ENCODE measurements at regions not wholly inside any gene's neighbourhood (a gene's known extent, or its start where the extent isn't known, plus 50 kb on each side); places are given as distances from the start of the nearest gene placed in this dataset.

DNA sequence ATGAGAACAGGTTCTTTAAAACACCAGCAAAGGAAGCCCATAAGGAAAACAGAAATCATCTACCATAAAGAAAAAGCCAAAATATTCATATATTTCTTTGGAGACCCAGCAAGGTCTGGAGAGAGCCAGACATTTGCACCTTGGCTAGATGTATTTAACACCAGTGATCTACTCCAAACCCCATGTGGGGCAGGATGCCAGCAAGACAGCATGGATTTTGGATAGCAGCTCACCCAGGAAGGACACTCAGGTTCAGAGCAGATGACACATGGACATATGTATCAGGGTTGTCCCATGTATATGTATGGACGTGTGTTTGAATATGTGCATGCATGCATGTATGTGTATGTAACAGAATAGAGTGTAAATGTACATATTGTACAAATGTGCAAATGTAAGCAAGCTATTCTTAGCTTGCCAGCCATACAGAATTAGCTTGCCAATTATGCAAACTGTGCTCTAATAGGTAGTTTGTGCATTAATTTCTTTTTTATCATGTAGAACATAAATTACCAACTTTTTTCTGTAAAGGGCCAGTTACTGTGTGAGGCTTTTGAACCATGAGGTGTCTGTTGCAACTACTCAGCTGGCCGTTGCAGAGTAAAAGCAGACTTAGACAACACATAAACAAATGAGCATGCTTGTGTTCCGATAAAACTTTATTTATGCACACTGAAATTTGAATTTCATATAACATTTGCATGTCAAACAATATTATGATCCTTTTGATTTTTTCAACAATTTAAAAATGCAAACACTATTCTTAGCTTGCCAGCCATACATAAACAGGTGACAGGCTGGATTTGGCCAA lies 73.5 kb upstream of the KAZN start:
- no peak for DNase-seq (ENCODE audit: low read depth)

DNA sequence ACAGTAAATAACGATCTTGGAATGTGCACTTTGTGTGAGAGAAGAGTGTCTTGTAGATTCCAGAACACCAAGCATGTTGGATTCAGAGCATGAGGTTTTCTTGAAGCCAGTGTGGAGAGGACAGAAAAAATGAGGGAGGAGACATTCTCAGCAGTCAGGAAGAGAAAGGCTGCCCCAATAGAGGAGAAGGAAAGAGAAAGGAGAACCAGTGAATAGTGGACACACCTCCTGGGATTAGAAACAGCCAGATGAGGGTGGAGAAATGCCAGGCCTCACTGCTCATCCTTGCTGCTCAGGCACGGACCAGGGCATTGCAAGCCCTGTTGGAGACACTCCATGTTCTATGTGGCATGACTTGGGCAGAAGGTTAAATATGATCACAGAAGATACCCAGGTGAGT lies 69.0 kb upstream of the KAZN start:
- no peak for DNase-seq (ENCODE audit: low read depth)

- no peak for DNase-seq (ENCODE audit: low read depth)
Observed at GRCh38 chr1:14531519-14531918, 67.0 kb upstream of the KAZN start.

DNA sequence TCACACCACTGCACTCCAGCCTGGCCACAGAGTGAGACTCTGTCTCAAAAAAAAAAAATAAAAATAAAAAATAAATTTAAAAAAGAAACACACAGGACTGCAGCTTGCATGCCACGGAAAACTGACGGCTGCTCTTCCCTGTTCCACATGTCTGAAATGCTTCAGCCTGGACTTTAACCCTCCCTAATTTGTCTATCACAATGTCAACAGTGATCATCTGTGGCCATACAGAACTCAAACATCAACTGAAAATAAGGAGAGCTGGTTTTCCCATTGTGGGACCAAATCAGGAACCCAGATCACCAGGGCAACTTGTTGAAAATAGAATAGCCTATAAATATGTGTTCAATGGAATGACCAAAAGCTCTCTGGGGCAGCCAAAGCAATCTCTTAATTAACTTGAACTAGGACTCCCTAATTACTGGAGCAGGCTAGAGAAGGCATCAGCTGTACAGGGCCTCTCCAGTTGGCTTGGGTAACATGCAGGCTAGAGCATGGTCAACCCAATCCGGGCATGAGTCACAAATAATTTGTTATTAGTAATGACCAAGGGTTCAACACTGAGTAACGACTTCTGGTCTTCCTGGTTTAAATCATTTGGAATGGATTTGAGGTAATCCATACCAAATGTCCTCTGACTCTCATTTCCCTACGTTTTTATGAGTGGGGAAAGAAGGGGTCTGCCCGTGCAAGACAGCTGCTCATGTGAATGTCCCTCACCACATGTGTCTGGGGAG lies 62.7 kb upstream of the KAZN start:
- no peak for DNase-seq (ENCODE audit: low read depth)

GRCh38 chr1:14538335-14538734 lies 60.1 kb upstream of the KAZN start:
- no peak for DNase-seq (ENCODE audit: low read depth)

GRCh38 chr1:14539309-14539708 lies 59.2 kb upstream of the KAZN start:
- no peak for DNase-seq (ENCODE audit: low read depth)

DNA sequence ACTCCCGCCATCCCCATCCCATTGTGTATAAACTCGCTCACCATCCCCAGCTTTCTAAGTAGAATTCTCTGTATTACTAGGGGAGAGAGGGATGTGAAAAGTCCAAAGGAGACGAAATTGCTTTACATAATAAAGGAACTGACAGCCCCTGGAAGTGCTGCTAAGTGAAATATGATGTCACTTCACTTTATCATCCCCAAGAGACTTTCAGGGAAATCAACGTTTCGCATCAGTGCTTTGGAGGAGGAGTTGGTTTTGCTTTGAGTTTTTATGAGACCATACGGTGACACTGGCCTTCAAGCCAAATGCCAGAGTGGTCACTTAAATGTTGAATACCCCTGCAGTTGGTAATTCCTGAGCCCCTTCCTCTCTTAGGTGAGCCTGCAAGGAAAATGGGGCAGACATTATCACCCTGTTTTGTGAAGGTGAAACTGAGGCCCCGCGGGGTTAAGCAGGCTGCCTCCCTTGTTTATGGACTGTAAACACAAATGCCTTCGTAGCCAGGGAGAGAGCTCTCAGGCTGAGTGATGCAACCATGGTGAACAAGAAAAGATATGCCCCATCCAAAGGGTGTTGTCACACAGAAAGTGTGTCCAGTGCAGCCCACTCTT lies 58.4 kb upstream of the KAZN start:
- no peak for DNase-seq (ENCODE audit: low read depth)

- DNase-seq (ENCODE audit: low read depth) = no peak
Observed at GRCh38 chr1:14541348-14541747, 57.1 kb upstream of the KAZN start.

DNA sequence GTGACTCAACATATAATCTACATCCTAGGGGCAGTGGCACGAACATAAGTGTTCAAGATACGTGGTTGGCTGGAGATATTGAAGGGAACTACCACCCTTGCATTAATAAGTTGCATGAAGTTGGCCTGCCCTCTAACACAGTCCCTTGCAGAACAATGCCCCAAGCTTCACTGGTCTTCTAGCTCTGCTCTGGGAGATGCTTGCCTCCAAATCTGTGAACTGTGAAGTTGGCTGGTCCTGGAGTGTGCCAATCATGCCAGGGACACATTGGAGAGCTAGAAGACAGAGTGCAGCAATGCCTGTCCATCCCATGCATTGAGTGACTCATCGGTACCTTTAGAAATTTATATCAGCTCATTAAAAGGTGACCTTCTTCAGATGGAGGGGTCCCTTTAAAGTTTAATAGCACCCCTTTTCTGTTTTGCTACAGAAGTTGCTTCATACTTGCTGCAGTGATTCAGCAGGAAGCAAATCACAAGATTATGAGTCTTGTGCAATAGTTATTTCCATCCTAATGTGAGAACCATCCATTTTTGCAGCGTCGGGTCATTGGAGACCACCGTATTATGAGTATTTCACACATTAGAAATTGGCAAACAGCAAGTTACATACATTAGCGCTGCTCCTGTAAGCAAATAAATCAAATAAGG lies 55.2 kb upstream of the KAZN start:
- DNase-seq (ENCODE audit: low read depth) = no peak

DNA sequence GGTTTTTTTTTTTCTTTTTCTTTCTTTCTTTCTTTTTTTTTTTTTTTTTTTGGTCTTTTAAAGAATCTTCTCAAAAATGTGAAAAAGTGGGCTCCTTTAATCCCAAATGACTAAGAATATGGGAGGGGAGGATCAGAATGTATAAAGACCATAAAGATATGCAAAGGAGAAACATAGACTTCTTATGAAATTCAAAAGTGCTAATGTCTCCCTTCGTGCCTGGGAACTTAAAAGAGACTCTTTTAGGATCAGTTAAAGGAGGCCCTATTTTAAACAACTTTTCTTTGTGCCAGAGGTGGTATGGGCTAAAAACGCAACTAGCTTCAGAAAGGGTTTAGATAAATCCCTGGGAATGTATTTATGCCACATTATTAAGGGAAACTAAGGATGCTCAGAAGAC lies 54.2 kb upstream of the KAZN start:
- no peak for DNase-seq (ENCODE audit: low read depth)

GRCh38 chr1:14545422-14546025 lies 53.0 kb upstream of the KAZN start:
- DNase-seq (ENCODE audit: low read depth) = no peak

GRCh38 chr1:14546416-14546815 lies 52.1 kb upstream of the KAZN start:
- no peak for DNase-seq (ENCODE audit: low read depth)

Data from stimulated activated CD4-positive, alpha-beta T cell treated with anti-CD3 and anti-CD28 coated beads, Interleukin-2, amount 100 ng/mL, for 4 hours (primary cell).